Neural cell (in vitro differentiated cells): ENCODE measurements at regions not wholly inside any gene's neighbourhood (a gene's known extent, or its start where the extent isn't known, plus 50 kb on each side); places are given as distances from the start of the nearest gene placed in this dataset.

Experiments
- EP300 ChIP-seq: fragments of 450-650 bp; conservative IDR thresholded peaks from 2 replicates; pipeline ENCODE4 v1.6.1; 2014; ENCODE audit warnings: antibody characterized with exemption, mild to moderate bottlenecking, moderate library complexity; ENCODE audit not compliant: poor library complexity, severe bottlenecking
- EZH2 ChIP-seq: fragments of 200-600, 300-800 bp; shearing (Covaris generic), sonication (generic); IDR thresholded peaks from 2 replicates; pipeline ENCODE4 v1.6.1; 2014; ENCODE audit warnings: antibody characterized with exemption, low read length, borderline replicate concordance, mild to moderate bottlenecking; ENCODE audit not compliant: insufficient read depth, poor library complexity, severe bottlenecking
- POLR2AphosphoS5 ChIP-seq: IDR thresholded peaks from 2 replicates; pipeline ENCODE4 v1.6.1; 2012
- RAD21 ChIP-seq: fragments of 450-650 bp; conservative IDR thresholded peaks from 2 replicates; pipeline ENCODE4 v1.6.1; 2014; ENCODE audit warnings: antibody characterized with exemption, mild to moderate bottlenecking, moderate library complexity
- REST ChIP-seq: IDR thresholded peaks from 2 replicates; pipeline ENCODE4 v1.6.1; 2012; ENCODE audit warnings: borderline replicate concordance
- SMC3 ChIP-seq: fragments of 450-650 bp; conservative IDR thresholded peaks from 2 replicates; pipeline ENCODE4 v1.6.1; 2014; ENCODE audit warnings: antibody characterized with exemption, mild to moderate bottlenecking, moderate library complexity; ENCODE audit not compliant: poor library complexity
- TAF1 ChIP-seq: IDR thresholded peaks from 2 replicates; pipeline ENCODE4 v1.6.1; 2012; ENCODE audit warnings: low read depth
- TF ChIP-seq, protein P1 (sequence below): fragments of 450-650 bp; IDR thresholded peaks from 2 replicates; pipeline ENCODE4 v1.5.1; 2014; ENCODE audit warnings: antibody characterized with exemption, mild to moderate bottlenecking, moderate library complexity; ENCODE audit not compliant: poor library complexity, severe bottlenecking

DNA sequence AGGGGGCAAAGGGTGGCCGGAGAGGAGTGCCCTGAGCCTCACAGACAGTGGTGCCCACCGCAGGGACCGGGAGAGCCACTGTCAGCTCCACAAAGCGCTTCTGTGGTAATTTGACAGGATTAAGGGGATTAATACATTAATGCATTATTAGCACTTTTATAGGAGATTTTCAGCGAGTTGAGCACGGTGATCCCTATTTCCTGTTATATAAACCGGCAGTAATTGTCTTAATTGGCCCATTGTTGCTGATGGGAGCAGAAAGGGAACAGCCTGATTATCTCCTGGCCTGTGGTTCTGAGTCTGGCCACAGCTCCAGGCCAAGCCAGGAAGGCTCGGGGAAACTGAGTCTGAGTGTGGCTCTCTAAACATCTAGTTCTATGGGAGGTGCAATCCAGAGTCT is 423.6 kb downstream of the CDK5RAP2 start:
- no peak for TF ChIP-seq SMC3
- TF ChIP-seq POLR2AphosphoS5, result no peak
- TF ChIP-seq, protein P1, sequence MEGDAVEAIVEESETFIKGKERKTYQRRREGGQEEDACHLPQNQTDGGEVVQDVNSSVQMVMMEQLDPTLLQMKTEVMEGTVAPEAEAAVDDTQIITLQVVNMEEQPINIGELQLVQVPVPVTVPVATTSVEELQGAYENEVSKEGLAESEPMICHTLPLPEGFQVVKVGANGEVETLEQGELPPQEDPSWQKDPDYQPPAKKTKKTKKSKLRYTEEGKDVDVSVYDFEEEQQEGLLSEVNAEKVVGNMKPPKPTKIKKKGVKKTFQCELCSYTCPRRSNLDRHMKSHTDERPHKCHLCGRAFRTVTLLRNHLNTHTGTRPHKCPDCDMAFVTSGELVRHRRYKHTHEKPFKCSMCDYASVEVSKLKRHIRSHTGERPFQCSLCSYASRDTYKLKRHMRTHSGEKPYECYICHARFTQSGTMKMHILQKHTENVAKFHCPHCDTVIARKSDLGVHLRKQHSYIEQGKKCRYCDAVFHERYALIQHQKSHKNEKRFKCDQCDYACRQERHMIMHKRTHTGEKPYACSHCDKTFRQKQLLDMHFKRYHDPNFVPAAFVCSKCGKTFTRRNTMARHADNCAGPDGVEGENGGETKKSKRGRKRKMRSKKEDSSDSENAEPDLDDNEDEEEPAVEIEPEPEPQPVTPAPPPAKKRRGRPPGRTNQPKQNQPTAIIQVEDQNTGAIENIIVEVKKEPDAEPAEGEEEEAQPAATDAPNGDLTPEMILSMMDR, result no peak
- TF ChIP-seq EZH2, result no peak
- no peak for TF ChIP-seq EP300
- no peak for TF ChIP-seq REST
- no peak for TF ChIP-seq RAD21
- no peak for TF ChIP-seq TAF1
